Chondrocyte (in vitro differentiated cells): ENCODE measurements at regions not wholly inside any gene's neighbourhood (a gene's known extent, or its start where the extent isn't known, plus 50 kb on each side); places are given as distances from the start of the nearest gene placed in this dataset.

Experiments used
- DNase-seq: peaks from one replicate; pipeline ENCODE4 v3.0.0; 2021; ENCODE audit warnings: mixed read lengths, low spot score
- H3K27ac Mint-ChIP-seq: one replicate; pipeline ENCODE4 v1.8.0; 2021; ENCODE audit warnings: mild to moderate bottlenecking, moderate library complexity, mixed read lengths; ENCODE audit not compliant: unreplicated experiment
- H3K27me3 Mint-ChIP-seq: 2 replicates; pipeline ENCODE4 v1.8.0; 2021; ENCODE audit warnings: low read depth, mixed read lengths
- H3K36me3 Mint-ChIP-seq: 2 replicates; pipeline ENCODE4 v1.8.0; 2021; ENCODE audit warnings: low read depth, mixed read lengths
- H3K4me1 Mint-ChIP-seq: 2 replicates; pipeline ENCODE4 v1.8.0; 2021; ENCODE audit warnings: low read depth, mild to moderate bottlenecking, mixed read lengths
- H3K4me3 Mint-ChIP-seq: one replicate; pipeline ENCODE4 v1.8.0; 2021; ENCODE audit warnings: mild to moderate bottlenecking, moderate library complexity, mixed read lengths; ENCODE audit not compliant: unreplicated experiment
- H3K9me3 Mint-ChIP-seq: 2 replicates; pipeline ENCODE4 v1.8.0; 2021; ENCODE audit warnings: low read depth, mixed read lengths
- TF ChIP-seq, protein P1 (sequence below): fragments of 200-600 bp; sonication (generic); IDR thresholded peaks from 2 replicates; pipeline ENCODE4 v1.5.0; 2021; ENCODE audit warnings: antibody characterized with exemption, mild to moderate bottlenecking, moderate library complexity

DNA sequence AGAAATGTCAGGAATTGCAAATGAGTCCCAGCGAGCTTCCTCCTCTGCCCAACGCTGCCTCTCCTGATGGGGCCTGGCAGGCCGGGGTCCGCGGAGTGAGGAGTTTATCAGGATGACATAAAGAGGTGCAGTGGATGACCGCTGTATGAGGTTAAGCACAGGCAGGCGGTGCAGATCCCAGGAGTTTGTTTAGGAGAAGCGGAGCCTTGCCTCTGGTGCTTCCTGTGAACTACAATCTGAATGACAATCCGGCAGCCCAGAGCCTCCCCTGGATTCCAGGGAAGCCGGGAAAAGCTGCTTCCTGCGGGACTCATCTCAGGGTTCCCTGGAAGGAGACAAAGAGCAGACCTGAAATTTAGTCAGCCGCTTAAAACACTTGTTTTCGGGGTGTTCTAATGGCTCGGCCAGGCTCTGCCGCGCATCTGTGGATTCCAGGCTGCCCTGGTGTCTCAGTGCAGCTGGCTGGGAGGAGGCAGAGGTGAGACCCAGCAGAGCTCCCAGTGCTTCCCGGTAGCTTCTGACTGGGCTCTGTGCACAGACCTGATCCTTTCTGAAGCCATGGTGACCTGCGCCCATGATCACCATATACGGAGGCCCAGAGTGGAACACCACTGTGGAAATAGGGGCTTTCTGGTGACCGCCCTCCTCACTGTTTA is 69.8 kb upstream of the IRX4 start:
- TF ChIP-seq, protein P1, sequence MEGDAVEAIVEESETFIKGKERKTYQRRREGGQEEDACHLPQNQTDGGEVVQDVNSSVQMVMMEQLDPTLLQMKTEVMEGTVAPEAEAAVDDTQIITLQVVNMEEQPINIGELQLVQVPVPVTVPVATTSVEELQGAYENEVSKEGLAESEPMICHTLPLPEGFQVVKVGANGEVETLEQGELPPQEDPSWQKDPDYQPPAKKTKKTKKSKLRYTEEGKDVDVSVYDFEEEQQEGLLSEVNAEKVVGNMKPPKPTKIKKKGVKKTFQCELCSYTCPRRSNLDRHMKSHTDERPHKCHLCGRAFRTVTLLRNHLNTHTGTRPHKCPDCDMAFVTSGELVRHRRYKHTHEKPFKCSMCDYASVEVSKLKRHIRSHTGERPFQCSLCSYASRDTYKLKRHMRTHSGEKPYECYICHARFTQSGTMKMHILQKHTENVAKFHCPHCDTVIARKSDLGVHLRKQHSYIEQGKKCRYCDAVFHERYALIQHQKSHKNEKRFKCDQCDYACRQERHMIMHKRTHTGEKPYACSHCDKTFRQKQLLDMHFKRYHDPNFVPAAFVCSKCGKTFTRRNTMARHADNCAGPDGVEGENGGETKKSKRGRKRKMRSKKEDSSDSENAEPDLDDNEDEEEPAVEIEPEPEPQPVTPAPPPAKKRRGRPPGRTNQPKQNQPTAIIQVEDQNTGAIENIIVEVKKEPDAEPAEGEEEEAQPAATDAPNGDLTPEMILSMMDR: no peak
- Mint-ChIP-seq H3K27ac (no peak overlapping the region), H3K4me3 (no peak overlapping the region), H3K27me3 (peaks cover 39% of the 10 kb centered on the region), H3K36me3 (no peaks in the 10 kb centered on the region), H3K9me3 (no peaks in the 10 kb centered on the region), H3K4me1 (no peaks in the 10 kb centered on the region)
- DNase-seq: no peak

DNA sequence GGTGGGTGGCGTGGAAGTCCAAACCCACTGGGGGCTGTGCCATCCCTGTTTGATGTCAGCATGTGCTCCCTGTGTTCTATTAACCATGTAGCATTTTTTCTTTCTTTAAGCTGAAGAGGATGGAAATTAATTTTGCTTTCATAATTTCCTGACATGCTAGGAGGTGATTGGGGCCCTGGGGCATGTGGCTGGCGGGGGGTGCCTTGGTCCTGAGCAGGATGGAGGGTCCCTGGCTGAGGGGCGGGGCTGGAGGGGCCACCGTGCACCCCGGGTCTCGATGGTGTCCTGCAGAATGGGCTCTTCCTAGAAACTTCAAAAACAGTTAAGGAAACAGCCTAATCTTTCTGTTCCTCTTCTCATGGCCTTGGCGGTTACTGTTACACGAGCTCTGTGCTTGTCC is 69.3 kb upstream of the IRX4 start:
- no peaks in the 10 kb centered on the region for H3K4me1 Mint-ChIP-seq
- no peak for DNase-seq
- H3K27me3 Mint-ChIP-seq: peaks cover 38% of the 10 kb centered on the region
- TF ChIP-seq, protein P1: no peak
- H3K27ac Mint-ChIP-seq: no peak overlapping the region
- no peaks in the 10 kb centered on the region for H3K9me3 Mint-ChIP-seq
- no peaks in the 10 kb centered on the region for H3K36me3 Mint-ChIP-seq
- H3K4me3 Mint-ChIP-seq: no peak overlapping the region

DNA sequence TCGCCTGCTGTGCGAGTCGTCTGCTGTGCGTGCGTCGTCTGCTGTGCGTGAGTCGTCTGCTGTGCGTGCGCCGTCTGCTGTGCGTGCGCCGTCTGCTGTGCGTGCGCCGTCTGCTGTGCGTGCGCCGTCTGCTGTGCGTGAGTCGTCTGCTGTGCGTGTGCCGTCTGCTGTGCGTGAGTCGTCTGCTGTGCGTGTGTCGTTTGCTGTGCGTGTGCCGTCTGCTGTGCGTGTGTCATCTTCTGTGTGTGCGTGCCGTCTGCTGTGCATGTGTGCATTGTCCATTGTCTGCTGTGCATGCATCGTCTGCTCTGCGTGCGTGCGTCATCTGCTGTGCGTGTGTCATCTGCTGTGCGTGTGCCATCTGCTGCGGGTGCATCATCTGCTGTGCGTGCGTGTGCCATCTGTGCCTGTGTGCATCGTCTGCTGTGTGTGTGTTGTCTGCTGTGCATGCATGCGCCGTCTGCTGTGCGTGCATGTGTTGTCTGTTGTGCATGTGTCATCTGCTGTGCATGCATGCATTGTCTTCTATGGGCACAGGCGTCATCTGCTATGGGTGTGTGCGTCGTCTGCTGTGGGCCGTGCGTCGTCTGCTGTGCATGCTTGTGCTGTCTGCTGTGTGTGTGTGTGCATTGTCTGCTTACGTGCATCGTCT is 68.6 kb upstream of the IRX4 start:
- no peaks in the 10 kb centered on the region for H3K4me1 Mint-ChIP-seq
- no peaks in the 10 kb centered on the region for H3K9me3 Mint-ChIP-seq
- H3K36me3 Mint-ChIP-seq: no peaks in the 10 kb centered on the region
- H3K27ac Mint-ChIP-seq: no peak overlapping the region
- DNase-seq: no peak
- peaks cover 40% of the 10 kb centered on the region for H3K27me3 Mint-ChIP-seq
- TF ChIP-seq, protein P1: no peak
- H3K4me3 Mint-ChIP-seq: no peak overlapping the region

DNA sequence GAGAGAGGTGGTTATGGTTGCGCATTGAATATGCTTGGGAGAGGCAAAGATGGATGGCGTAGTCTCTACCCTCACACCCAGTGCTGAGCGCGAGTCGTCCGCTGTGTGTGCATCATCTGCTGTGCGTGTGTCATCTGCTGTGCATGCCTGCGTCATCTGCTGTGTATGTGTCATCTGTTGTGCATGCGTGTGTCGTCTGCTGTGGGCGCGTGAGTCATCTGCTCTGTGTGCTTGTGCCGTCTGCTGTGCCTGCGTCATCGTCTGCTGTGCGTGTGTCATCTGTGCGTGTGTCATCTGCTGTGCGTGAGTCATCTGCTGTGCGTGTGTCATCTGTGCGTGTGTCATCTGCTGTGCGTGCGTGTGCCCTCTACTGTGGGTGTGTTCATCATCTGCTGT is 68.0 kb upstream of the IRX4 start:
- Mint-ChIP-seq H3K4me3 (no peak overlapping the region), H3K4me1 (no peaks in the 10 kb centered on the region), H3K9me3 (no peaks in the 10 kb centered on the region), H3K27me3 (peaks cover 44% of the 10 kb centered on the region), H3K27ac (no peak overlapping the region), H3K36me3 (no peaks in the 10 kb centered on the region)
- TF ChIP-seq, protein P1: no peak
- DNase-seq: no peak

DNA sequence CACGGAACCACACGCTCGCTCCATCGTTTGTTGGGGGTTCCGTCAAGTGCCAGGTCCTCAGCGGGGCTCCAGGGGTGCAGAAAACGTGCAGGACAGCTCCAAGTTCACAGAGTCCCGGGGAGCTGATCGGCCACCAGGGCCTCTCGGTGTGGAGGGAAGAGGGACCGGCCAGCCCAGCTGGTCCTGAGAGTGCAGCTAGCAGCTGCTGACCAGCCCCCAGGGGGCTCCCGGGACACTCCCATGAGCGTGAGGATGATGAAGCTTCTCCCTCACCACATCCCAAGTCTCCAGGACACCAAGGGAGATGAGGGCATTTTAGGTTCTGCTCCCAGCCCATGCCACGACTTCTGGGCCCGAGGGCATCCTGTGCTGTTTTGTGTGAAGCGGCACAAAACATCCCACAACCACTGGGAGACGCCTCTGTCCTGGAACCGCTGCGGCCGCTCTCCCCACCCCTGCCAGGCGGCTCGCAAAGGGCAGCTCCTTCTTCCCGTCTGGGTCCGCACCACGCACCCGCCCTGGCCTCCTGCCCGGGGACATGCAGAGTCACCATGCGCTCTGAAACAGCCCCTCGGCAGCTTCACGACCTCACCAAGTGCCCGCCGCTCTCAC is 67.5 kb upstream of the IRX4 start:
- H3K27me3 Mint-ChIP-seq: peaks cover 41% of the 10 kb centered on the region
- no peaks in the 10 kb centered on the region for H3K36me3 Mint-ChIP-seq
- TF ChIP-seq, protein P1: no peak
- H3K27ac Mint-ChIP-seq: no peak overlapping the region
- no peak for DNase-seq
- no peaks in the 10 kb centered on the region for H3K4me1 Mint-ChIP-seq
- no peaks in the 10 kb centered on the region for H3K9me3 Mint-ChIP-seq
- no peak overlapping the region for H3K4me3 Mint-ChIP-seq
